C1 segment of cervical spinal cord (tissue), 14 donors: ENCODE measurements at regions not wholly inside any gene's neighbourhood (a gene's known extent, or its start where the extent isn't known, plus 50 kb on each side); places are given as distances from the start of the nearest gene placed in this dataset.
"Not testable (repeated sequence)": the region's sequence is repeated elsewhere in the genome, so short reads cannot be mapped to it uniquely, and the experiment has no call there.

Experiments
- DNase-seq, 14 donors: peaks; one replicate each; lab custom pipeline; 2025; lab: John Stamatoyannopoulos, UW

DNA sequence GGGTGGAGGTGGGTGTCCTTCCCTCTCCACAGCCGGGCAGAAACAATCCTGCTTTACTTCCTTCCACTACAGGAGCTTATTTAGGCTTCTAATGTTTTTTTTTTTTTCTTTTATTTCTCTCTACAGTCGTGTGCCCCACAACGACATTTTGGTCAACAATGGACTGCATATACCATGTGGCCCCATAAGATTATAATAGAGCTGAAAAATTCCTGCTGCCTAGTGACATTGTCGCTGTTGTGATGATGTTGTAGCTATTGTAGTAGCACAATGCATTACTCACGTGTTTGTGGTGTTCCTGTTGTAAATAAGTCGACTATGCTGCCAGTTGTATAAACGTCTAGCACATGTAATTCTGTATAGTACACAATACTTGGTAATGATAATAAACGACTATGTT, 153.7 kb downstream of the IL20RB start:
- no peak for DNase-seq

- no peak for DNase-seq
These were observed 158.8 kb downstream of the IL20RB start for GRCh38 chr3:137116619-137117018.

GRCh38 chr3:137121704-137122314, 164.0 kb downstream of the IL20RB start:
- no peak for DNase-seq

DNA sequence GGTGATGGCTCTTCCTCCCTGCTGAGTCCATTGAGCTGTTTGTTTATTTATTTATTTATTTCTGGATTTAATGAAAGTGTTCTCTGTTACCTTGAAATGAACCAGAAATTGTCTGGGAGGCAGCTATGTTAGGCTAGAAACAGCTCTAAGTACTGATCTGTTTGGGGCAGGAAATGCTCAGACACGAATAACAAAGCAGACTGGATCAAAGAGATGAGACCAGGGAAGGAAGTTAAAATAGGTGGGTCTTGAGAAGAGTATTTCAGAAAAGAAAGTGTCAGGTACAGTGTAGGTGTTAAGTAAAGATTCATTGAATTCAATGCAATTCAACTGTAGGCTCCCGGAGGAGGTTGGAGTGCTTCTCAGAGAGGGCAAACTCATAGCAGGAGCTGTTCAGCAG, 173.3 kb downstream of the IL20RB start:
- DNase-seq = no peak

DNA sequence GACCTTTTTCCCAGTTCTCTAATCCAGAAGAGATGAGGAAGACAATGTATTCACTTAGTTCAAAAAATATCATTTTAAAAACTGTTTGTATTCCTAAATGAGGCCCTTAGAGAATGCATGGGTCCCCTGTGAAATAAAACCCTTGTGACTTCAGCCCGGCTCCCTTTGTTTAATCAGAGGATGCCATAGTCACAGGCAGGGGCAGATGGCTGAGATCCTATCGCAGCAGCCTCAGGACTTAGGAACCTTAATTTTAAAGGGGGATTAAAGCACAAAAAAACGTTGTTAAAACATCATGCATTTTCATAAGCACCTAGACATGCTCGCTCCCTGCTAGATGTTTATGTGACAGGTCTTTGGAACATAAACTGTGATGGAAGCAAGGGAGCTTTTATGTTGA, 176.6 kb downstream of the IL20RB start:
- DNase-seq = no peak

DNA sequence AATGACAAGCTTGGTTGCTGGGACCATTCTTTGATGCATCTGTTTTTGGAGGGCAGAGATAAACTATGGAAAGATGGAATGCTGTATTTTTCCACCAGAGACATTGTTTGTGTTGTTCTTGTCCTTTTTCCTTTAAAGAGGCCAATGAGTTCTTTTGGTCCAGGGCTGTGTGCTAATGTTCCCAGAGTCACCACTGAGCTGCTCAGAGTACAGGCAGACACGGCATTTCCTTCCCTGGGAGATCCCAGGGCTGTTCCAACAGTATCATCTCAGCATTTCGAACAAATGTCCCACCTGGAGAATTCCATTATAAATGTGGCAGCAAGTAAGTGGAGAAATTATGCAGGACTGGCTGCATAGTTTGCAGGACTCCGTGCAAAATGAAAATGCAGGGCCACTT, 190.6 kb downstream of the IL20RB start:
- DNase-seq = no peak

DNA sequence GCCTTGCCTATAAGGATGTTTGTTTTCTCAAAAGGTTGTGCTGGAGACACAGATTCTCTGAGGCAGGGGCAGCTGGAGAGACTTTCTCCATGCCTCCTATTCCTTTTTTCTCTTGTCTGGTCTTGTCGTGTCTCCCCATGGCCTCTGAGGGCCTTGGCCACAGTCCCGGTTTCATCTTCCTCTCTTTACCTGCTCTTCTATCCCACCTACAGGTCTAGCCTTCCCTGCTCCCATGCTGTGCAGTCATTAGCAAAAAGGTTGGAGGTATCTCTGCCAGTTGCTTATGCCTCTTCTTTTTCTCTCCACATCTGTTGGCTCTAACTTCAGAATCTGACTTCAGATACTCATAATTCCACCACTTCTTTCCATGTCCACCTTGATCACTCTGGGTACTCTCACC, 191.1 kb downstream of the IL20RB start:
- DNase-seq = no peak

GRCh38 chr3:137150825-137151224, 193.0 kb downstream of the IL20RB start:
- no peak for DNase-seq

- not testable (repeated sequence) for DNase-seq
These were observed 195.3 kb downstream of the IL20RB start for GRCh38 chr3:137153046-137153445.

DNA sequence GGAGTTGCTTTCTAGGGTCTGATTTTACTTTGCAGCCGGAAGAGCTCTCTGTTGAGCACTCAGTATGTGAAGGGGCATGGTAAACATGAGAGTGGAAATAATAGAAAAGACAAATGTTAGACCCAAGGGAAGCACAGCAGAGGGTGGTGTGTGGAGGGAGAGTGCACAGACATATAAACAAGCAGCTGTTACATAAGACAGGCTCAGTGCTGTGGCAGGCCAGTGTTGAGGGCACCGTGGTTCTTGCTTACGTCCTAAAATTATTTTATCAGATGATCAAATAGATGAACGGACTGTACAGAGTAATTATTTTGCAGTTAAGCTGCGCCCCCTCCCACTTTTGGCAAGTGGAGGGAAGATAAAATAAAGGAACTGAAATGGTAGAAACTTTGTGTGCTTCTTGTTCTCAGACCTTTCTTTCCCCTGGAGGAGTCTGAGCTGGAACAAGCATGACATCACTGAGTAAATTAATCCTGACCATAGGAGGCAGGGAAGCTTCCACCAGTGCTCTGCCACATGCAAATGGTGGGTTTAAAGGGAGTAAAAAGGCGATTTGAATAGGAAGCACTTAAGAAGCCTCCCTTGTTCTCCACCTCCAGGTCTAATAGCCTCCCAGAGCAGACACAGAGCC, 205.6 kb downstream of the IL20RB start:
- no peak for DNase-seq

DNA sequence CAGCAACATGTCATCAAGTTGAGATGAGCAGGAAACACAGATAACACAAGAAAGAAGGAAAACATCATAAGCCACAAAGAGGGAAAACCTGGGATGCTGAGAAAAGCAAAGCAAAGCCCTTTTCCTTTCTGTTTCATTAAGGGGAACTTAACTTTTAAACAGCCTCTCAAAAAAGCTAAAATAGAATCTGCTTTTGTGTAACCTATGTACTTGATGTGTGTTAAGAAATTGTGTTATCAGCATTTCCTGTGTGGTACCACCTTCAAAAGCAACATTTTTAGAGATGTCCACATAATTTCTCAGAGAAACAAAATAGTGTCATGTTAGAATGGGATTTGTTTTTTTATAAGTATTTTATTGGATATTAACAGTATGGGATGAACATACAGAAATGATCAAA, 206.2 kb downstream of the IL20RB start:
- DNase-seq = no peak

DNA sequence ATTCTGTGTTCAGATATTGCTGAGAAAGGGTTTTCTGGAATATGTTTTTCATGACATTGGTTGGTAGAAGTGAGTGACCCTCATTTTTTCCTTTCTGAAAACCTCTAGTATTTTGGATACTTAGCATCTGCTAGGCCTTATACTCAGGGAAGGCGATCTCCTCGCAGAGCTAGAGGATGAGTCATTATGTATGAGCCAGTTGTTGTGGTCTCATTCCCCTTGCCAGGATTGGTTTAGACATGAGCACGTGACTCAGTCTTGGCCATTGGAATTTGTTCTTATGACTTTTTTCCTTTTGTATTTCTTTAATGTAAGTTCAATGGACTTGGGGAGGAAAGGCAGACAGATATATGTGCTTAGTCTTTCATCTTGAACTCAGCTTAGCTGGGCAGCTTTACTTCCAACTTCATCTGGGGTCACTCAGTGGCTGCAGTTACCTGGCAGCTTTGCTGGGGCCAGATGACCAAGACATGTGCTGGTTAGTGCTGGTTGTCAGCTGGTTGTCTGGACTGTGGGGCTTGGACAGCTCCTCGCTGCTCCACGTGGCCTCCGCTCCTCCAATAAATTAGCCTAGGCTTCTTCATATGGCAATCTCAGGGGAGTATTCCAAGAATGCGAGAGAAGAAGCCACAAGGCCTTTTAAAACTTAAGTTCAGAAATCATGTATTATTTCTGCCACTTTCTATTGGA, 207.5 kb downstream of the IL20RB start:
- no peak for DNase-seq

DNA sequence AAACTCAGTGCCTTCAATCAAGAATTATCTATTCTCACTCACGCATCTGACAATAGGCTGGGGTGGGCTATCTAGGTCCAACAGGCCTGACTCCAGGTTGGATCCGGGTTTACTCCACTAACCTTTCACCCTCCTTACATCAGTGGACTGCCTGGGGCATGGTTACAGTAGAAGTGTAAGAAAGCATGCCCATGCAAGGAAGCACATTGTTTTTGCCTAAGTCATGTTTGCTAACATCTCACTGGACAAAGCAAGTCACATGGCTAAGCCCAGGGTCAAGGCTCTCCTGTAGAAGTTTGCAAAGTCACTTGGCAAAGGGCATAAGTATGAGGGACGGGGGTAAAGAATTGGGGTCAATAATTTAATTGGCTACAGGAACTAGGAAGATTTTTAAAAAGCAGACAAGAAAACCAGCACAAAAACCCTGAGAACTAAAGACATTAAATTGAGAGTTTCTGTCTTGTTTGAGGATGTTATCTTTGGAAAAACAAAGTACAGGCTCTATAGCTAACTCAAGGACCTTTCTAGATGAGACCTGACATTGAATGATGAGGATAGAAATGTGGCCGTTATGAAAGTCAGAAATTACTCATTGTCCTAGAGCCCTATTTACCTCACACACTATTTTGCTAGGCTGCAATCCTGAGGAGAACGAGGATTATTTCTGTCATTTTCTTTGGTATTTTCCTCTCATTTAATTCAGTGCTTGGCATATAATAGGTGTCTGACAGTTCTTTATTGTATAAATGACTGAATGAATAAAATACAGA, 214.2 kb downstream of the IL20RB start:
- DNase-seq = no peak

DNA sequence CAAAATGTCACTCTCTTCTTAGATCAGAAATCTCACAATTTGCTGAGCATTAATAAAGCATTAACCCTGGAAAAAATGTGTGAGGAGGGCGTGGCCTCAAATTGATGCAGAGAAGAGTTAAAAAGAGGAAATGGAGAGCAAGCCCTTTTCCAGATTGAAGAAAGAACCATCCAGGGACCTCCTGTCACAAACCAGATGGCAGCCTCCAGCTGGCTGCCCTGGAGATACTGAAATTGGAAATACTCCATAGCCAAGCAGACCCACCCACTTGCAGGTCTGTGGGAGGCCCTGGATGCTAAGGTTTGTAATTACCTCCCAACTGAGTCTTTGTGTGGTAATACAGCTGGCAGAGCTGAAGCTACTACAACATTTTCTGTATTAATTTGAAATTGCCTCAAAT, 214.9 kb downstream of the IL20RB start:
- peak in 1 of 14 donors; percentile 50 for DNase-seq

DNA sequence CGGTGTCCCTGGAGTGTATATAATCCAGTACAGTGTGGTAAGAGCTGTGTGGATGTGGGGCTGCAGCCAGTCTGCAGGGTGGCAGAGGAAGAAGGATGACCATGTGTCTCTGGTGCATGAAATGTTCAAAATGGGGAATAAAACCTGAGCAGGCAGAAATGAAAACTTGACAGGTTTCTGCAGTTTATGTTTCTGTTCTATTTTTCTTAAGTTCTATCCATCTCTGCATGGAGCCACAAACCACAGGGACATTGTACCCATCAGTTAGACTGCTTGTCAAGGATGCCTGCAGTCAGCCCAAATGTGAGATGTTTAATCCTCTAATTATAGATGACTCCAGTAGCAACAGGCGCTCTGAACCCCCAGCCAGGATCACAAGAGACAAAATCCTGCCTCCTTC, 216.7 kb downstream of the IL20RB start:
- DNase-seq = no peak

DNA sequence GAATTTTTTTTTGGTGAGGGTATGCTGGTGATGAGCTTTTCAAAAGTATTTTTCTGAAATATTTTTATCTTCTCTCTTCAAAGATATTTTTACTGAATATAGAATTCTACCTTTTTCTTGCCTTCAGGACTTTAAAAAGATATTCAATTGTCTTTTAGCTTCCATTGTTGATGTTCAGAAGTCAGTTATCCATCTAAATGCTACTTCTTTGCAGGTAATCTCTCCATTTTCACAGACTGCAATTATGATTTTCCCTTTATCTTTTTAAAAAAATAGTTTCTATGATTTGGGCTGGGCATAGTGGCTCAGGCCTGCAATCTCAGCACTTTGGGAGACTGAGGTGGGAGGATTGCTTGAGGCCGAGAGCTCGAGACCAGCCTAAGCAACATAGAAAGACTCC, 222.4 kb downstream of the IL20RB start:
- DNase-seq = no peak

DNA sequence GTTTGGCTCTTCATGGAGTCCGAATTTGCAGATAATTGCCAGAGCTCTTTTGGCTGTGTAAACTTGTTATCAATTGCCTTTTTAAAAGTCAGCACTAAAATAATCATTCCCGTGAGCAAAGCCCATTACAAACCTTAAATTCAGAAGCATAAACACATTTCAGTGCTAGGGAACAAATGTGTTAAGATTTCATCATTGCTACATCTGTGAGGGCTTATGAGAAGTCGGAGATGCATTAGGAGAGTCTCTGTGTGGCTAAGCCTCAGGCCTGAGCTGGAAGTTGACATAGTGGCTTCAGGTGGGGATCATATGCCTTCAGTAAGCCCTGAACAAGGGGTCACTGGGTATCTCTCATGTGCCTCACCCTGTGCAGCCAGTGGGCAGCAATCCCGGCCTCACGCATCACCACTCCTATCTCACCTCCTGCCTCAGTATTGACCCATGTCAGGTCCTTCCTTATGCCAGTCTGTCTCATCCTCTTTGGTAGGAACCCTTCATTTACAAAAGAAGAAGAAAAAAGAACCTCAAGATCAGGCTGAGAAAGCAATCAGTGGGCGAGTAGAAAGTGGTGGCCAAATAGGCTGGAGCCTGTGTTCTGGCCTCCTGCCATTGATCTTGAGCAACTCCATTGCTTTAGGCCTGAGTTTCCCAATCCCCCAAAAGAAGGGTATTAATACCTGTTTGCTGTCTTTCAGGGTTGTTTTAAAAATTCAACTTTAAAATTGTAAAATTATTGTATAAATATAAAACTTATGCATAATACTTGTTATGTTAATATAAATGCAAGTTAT, 233.5 kb downstream of the IL20RB start:
- DNase-seq = no peak

GRCh38 chr3:137191951-137192350, 234.2 kb downstream of the IL20RB start:
- DNase-seq = no peak

- no peak for DNase-seq
These were observed 236.5 kb downstream of the IL20RB start for GRCh38 chr3:137194301-137194700.

- DNase-seq = not testable (repeated sequence)
These were observed 240.6 kb downstream of the IL20RB start for GRCh38 chr3:137198374-137198773.

GRCh38 chr3:137199678-137200077, 241.9 kb downstream of the IL20RB start:
- DNase-seq = no peak

DNA sequence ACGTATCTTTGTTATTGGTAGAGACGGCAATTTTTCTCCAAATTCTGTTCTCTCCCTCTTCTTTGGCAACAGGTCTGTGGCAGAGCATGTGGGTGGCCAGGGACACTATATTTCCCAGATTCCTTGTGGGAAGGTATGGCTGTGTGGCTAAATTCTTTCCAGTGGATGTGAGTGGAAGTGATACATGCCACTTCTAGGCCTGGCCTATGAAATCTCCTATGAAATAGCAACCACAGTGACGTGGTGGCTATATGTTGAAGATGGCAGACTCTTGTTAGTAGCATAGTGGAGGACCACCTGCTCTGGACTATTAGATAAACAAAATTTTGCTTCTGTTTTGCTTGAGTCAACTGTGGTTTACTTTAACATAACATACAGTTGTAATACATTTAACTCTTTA, 243.3 kb downstream of the IL20RB start:
- DNase-seq = no peak
